T-helper 17 cell (primary cell): ENCODE measurements at regions not wholly inside any gene's neighbourhood (a gene's known extent, or its start where the extent isn't known, plus 50 kb on each side); places are given as distances from the start of the nearest gene placed in this dataset.
A peak's percentile ranks its signal among the peaks of the same experiment; 100 is the strongest.

Experiments used
- ATAC-seq: fragments of 150-1000 bp; cut with Tn5 transposase; 2 replicates; pipeline ENCODE4 v1.10.0; 2021; ENCODE audit warnings: mild to moderate bottlenecking, moderate library complexity
- DNase-seq, 3 donors: peaks; one replicate each; pipeline versions ENCODE4 v3.0.0 to v3.0.0-alpha.2; 2020 to 2021
- H3K9me3 ChIP-seq: one replicate; pipeline ENCODE4 v1.7.0; 2013; ENCODE audit warnings: low read length, mild to moderate bottlenecking; ENCODE audit not compliant: control insufficient read depth, poor library complexity, severe bottlenecking
- H3K27ac Mint-ChIP-seq: one replicate; pipeline ENCODE4 v1.8.0; 2022; ENCODE audit warnings: mild to moderate bottlenecking, moderate library complexity, mixed read lengths
- H3K27me3 Mint-ChIP-seq: one replicate; pipeline ENCODE4 v1.8.0; 2022; ENCODE audit warnings: mixed read lengths
- H3K36me3 Mint-ChIP-seq: one replicate; pipeline ENCODE4 v1.8.0; 2022; ENCODE audit warnings: low read depth, mixed read lengths
- H3K4me1 Mint-ChIP-seq: one replicate; pipeline ENCODE4 v1.8.0; 2022; ENCODE audit warnings: mild to moderate bottlenecking, mixed read lengths
- H3K4me3 Mint-ChIP-seq: one replicate; pipeline ENCODE4 v1.8.0; 2022; ENCODE audit warnings: mild to moderate bottlenecking, moderate library complexity, mixed read lengths

DNA sequence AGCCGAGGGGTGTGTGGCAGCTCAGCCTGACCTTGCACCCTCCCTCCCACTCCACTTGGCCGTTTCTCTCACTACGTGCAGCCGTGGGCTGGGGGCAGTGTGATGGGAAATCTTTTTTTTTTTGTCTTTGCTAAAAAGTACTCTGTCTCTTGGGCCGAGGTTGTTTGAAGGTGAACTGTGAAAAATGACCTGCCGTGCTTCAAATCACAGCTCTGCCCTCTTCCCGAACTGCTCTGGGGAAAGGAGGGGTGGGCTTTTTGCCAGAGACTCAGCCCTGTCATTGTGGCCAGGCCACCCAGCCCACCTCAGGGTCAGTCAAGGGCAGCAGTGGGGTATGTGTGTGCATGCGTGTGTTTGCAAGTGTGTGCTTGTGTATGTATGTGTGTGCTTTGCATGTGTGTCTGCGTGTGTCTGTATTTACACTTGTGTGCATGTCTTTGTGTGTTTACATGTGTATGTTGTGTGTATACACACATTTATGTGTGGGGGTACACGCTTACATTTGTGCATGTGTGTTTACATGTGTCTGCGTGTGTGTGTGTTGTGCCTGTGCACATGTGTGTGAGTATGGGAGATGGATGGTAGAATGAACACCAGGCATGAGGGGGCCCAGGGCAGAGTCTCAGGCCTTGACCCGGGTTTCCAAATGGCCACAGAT is 61.3 kb upstream of the HAAO start:
- H3K4me3 Mint-ChIP-seq = no peak overlapping the region
- no peak overlapping the region for H3K27ac Mint-ChIP-seq
- H3K4me1 Mint-ChIP-seq = peaks cover 8% of the 10 kb centered on the region
- no peaks in the 10 kb centered on the region for H3K36me3 Mint-ChIP-seq
- no peaks in the 10 kb centered on the region for H3K9me3 ChIP-seq
- ATAC-seq = no peak
- no peak for DNase-seq
- no peaks in the 10 kb centered on the region for H3K27me3 Mint-ChIP-seq

DNA sequence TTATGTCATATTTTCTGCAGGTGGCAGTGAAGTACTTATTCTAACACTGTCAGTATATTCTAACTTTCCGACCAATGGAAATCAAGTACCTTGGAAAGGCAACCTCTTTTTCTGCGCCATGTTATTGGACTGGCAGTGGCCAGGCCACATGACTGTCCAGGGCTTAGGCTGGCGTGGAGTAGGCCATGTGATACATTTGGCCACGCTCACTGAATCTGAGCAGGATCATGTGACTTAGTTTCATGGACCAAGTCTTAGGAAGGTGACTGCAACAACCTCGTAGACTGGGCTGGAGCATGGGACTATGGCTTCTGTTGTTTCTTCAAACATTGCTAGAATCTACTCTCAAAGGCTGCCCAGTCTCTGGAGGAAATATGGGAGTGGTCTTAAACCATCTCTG is 60.4 kb upstream of the HAAO start:
- ATAC-seq = no peak
- no peaks in the 10 kb centered on the region for H3K27me3 Mint-ChIP-seq

DNA sequence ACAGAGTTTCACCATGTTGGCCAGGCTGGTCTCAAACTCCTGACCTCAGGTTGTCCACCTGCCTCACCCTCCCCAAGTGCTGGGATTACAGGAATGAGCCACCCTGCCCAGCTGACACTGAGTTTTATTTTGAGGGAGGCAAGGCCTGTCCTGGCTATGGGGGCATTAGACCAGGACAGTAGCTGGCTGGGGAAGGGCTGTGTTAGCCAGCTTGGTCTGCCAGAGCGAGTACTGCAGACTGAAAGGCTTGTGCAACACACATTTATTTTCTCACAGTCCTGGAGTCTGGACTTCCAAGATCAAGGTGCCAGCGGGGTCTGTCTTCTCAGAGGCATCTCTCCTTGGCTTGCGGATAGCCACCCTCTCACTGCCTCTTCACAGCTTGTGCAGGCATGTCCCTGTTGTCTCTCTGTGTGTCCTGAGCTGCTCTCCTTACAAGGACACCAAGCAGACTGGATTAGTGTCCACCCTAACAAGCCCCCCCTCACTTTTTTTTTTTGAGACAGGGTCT is 59.4 kb upstream of the HAAO start:
- Mint-ChIP-seq H3K27ac (no peak overlapping the region), H3K27me3 (peaks cover 5% of the 10 kb centered on the region), H3K36me3 (no peaks in the 10 kb centered on the region), H3K4me1 (peaks cover 8% of the 10 kb centered on the region), H3K4me3 (no peak overlapping the region)
- DNase-seq (no peak), ATAC-seq (no peak)
- H3K9me3 ChIP-seq = no peaks in the 10 kb centered on the region

More for the DNA sequence above, 60.4 kb upstream of the HAAO start:
- no peak for DNase-seq
- H3K9me3 ChIP-seq = no peaks in the 10 kb centered on the region
- H3K4me3 Mint-ChIP-seq = no peak overlapping the region
- peaks cover 8% of the 10 kb centered on the region for H3K4me1 Mint-ChIP-seq
- no peak overlapping the region for H3K27ac Mint-ChIP-seq
- no peaks in the 10 kb centered on the region for H3K36me3 Mint-ChIP-seq

DNA sequence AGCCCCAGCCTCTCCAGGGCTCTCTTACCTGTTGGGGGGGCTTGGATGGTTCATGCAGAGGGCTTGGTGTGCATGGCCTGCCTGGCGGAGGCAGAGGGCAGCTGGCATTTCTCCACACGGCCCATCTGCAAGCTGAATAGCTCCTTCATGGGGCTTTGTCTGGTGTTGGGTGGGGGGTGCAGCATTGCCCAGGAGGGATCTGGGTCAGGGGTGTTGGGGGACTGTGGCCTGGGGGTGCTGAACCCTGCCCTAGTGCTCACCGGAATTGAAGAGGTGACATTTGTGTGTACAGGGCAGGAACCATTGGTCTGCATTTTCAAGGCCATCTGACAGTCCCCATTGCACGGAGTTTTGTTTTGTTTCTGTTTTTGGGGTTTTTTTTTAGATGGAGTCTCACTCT is 58.8 kb upstream of the HAAO start:
- Mint-ChIP-seq H3K36me3 (no peaks in the 10 kb centered on the region), H3K4me1 (peaks cover 8% of the 10 kb centered on the region), H3K27ac (no peak overlapping the region), H3K4me3 (no peak overlapping the region), H3K27me3 (peaks cover 5% of the 10 kb centered on the region)
- DNase-seq (no peak), ATAC-seq (no peak)
- no peaks in the 10 kb centered on the region for H3K9me3 ChIP-seq

DNA sequence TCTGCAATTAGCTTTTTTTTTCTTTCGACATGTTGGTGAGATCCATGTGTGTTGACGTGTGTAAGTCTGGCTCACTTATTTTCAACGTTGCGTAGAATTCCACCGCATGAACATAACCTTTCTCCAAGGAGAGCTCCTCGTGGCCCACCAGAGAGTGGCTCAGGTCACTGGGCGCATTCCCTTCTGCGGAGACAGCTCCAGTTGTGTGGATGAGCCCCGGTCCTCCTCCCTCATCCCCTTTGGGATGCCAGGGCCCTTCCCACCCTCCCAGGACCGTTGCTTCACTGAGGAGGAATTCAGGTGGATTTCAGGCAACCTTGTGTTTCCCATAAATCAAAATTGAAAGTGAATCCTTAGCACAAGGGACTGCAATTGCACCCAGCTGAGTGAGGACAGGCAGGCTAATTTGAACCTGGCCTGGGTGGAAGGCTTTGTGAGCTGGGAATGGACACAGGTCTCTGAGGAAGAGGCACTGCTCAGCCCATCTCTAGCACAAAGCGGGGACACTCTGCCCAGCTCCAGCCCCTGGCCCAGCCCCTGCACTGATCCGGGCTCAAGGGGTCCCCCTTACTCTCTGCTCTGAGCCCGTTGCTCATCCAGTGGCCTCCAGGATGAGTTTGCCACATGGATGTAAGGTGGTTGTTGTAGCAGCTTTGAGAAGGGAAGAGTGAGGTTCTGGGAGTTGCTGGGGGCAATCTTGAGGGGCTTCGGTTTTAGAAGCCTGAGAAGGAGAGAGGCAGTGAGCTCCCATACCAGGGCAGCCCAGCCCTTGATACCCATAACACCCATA is 57.8 kb upstream of the HAAO start:
- ATAC-seq (no peak), DNase-seq (no peak)
- Mint-ChIP-seq H3K4me1 (peaks cover 8% of the 10 kb centered on the region), H3K36me3 (no peaks in the 10 kb centered on the region), H3K27me3 (peaks cover 9% of the 10 kb centered on the region), H3K27ac (no peak overlapping the region), H3K4me3 (no peak overlapping the region)
- H3K9me3 ChIP-seq = no peaks in the 10 kb centered on the region

DNA sequence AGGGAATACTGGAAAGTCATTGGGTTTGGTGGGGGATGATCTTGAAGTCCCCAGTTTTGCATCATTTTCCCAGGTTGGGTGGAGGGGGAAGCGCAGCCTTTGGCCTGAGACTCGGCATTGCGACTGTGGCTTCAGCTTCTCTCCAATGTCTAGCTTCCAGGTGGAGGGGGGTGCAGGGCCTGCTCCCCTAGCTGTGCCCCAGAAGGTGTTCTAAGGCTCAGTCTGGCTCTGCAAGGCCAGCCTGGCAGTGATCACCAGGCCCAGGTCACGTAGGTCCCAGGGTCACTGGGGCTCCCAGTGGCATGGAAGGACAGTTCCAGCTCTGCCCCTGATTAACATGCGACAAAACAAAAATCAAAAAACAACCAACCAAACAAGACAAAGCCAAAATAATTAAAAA is 56.9 kb upstream of the HAAO start:
- ATAC-seq (no peak), DNase-seq (no peak)
- Mint-ChIP-seq H3K27ac (no peak overlapping the region), H3K4me3 (no peak overlapping the region), H3K4me1 (peaks cover 6% of the 10 kb centered on the region), H3K27me3 (peaks cover 15% of the 10 kb centered on the region), H3K36me3 (no peaks in the 10 kb centered on the region)
- H3K9me3 ChIP-seq = no peaks in the 10 kb centered on the region

DNA sequence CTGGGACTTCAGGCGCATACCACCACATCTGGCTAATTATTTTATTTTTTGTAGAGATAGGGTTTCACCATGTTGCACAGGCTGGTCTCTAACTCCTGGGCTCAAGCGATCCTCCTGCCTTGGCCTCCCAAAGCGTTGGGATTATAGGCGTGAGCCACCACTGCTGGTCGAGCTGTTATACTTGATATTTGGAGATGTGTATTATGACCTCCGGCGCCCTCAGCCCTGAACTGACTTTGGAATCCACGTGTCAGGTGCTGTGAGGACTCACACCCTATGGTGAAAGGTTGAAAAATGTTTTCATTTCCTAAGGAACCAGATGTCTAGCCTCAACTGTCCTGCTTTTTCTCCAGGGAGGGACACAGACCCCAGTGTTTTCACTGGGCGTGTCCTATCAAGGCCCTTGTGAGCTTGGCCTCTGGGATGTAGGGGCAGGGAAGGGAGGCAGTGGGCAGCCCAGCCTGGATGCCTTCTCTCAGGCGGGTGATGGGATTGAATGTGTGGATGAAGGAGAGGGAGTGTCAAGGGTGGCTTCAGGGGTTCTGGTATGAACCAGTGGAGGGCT is 56.4 kb upstream of the HAAO start:
- no peaks in the 10 kb centered on the region for H3K9me3 ChIP-seq
- H3K27me3 Mint-ChIP-seq = peaks cover 15% of the 10 kb centered on the region
- ATAC-seq (no peak), DNase-seq (no peak)
- H3K4me3 Mint-ChIP-seq = no peak overlapping the region
- H3K27ac Mint-ChIP-seq = no peak overlapping the region
- H3K36me3 Mint-ChIP-seq = no peaks in the 10 kb centered on the region
- peaks cover 5% of the 10 kb centered on the region for H3K4me1 Mint-ChIP-seq

DNA sequence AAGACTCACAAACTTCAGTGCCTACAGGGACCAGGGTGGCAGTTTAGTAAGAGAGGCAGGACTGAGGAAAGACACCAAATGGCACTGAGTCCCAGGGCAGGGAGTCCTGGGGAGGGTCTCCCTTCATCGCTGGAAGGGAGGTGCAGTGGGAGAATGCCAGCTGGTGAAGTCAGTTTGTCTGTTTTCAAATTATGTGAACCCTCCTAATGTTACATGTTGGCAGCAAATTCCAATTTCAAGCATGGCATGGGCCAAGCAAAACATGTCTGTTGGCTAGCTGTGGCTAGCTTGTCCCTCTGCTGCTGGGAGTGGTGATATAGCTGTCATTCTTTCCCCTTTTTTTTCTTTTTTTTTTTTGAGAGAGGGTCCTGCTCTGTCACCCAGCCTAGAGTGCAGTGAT is 55.9 kb upstream of the HAAO start:
- no peaks in the 10 kb centered on the region for H3K9me3 ChIP-seq
- no peak overlapping the region for H3K4me3 Mint-ChIP-seq
- no peak for DNase-seq
- H3K27ac Mint-ChIP-seq = no peak overlapping the region
- H3K36me3 Mint-ChIP-seq = no peaks in the 10 kb centered on the region
- no peak for ATAC-seq
- H3K4me1 Mint-ChIP-seq = peaks cover 4% of the 10 kb centered on the region
- H3K27me3 Mint-ChIP-seq = peaks cover 15% of the 10 kb centered on the region

DNA sequence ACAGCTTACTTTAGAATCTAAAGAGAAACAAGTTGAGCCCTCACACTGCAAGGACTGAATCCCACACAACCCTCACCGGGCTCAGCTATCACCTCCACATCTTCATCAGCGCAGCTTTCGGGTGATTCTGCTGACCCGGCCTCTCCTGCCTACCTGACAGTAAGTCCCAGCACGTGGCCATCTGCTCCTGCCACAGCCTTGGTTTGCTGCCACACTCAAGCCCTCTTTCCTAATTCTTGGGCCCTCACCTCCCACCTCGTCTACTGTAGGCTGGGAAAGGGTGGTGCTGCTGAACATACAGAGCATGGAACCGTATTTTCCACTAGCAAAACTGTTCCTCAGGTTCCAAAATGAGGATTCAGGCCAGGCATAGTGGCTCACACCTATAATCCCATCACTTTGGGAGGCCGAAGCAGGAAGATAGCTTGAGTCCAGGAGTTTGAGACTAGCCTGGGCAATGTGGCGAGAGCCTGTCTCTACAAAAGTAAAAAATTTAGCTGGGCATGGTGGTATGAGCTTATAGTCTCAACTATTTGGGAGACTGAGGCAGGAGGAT is 55.3 kb upstream of the HAAO start:
- H3K4me3 Mint-ChIP-seq = no peak overlapping the region
- DNase-seq = no peak

DNA sequence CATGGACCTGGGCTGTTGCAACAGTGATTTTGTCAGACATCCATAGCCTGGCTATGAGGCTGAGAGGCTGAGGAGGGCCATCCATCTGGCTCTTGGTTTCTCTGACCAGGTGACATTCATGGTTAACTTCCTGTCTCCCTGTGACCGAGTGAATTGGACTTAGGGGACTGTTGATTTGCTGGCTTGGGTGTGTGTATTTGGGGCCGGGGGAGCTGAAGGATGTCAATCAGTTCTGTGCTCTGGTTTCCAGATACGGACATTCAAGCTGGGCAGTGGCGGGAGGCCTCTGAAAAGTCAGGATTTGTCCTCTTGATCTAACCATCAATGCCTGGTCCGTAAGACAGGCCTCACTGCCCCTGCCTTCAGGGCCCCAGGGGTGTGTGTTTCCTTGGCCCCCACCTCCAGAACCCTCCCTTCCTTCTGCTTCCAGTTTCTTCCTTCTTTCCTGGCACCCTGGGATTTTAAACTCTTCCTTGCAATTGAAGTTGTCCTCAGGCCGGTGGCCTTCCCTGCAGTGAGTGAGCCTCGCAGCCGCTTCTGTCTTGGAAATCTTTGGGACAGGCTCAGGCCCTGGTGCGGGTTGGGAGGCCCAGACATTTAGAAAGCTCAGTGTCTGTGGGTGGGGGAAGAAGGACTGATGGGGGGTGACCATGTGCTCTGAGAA is 54.7 kb upstream of the HAAO start:
- ATAC-seq (no peak), DNase-seq (no peak)
- H3K27ac Mint-ChIP-seq = no peak overlapping the region
- no peaks in the 10 kb centered on the region for H3K4me1 Mint-ChIP-seq
- H3K27me3 Mint-ChIP-seq = peaks cover 15% of the 10 kb centered on the region
- no peaks in the 10 kb centered on the region for H3K9me3 ChIP-seq
- H3K36me3 Mint-ChIP-seq = no peaks in the 10 kb centered on the region
- no peak overlapping the region for H3K4me3 Mint-ChIP-seq

More for the DNA sequence above, 55.3 kb upstream of the HAAO start:
- peaks cover under 1% of the 10 kb centered on the region for H3K4me1 Mint-ChIP-seq
- ATAC-seq = no peak
- H3K27me3 Mint-ChIP-seq = peaks cover 15% of the 10 kb centered on the region
- no peak overlapping the region for H3K27ac Mint-ChIP-seq
- H3K36me3 Mint-ChIP-seq = no peaks in the 10 kb centered on the region
- no peaks in the 10 kb centered on the region for H3K9me3 ChIP-seq

DNA sequence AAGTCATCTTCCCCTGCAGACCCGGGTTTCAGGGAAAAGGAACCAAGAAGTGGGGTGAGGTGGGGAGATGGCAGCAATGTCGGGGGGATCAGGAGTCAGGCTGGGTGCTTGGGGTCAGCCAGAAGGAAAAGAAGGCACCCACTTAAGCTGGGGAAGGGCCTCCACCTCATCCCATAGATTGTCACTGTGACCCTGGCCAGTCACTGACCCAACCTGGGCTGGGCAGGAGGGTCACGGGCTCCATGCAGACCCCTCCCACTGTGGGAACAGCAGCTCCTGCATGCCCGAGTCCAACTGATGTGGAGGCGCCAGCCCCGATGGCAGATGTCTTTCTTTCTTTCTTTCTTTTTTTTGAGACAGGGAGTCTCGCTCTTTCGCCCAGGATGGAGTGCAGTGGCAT is 53.6 kb upstream of the HAAO start:
- Mint-ChIP-seq H3K4me1 (no peaks in the 10 kb centered on the region), H3K27me3 (peaks cover 15% of the 10 kb centered on the region), H3K27ac (no peak overlapping the region), H3K4me3 (no peak overlapping the region), H3K36me3 (no peaks in the 10 kb centered on the region)
- H3K9me3 ChIP-seq = no peaks in the 10 kb centered on the region
- ATAC-seq (no peak), DNase-seq (no peak)

DNA sequence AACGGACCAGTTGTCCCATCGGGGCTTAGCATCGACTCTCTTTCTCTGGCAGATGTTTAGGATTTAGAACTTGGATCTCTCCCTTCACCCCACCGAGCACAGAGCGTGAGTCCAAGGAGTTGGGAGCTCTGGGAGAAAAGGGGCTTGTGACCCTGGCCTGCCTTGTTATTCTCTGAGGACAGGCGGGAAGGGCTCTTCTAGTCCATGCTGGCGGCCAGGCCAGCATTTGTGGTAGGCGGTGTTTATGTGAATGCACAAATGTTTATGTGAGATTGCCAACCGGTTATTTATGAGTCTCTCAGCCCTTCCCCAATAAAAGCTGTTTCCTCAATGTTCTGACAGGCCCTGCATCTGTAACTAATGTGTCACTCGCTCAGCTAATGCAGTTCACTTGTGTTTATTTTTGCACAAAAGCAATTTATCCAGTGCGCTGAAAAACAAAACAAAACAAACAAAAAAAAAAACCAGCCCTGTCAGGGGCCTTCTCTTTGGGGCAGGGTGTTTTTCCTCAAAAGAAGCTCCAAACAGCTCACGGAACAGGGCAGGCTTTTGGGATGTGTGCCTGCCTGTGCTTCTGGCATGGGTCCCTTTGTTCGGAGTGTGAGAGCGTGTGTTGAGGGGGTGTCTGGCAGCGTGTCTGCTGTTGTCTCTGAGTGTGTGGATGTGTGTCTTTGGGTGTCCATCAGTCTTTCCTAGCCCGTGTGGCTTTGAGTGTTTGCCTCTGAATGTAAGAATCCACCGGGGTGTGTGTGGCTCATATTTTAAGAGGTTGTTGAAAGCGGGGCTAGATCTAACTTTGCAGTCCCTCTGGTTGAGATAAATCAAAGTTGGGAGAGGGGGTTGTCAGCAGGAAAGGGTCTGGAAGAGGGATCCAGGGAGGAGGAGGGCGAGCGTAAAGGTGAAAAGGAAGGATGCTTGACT is 52.8 kb upstream of the HAAO start:
- H3K4me1 Mint-ChIP-seq = no peaks in the 10 kb centered on the region

More for the DNA sequence above, 52.8 kb upstream of the HAAO start:
- ATAC-seq (no peak), DNase-seq (no peak)
- Mint-ChIP-seq H3K27me3 (peaks cover 15% of the 10 kb centered on the region), H3K36me3 (no peaks in the 10 kb centered on the region), H3K27ac (peak overlapping the region; percentile 32), H3K4me3 (no peak overlapping the region)
- H3K9me3 ChIP-seq = no peaks in the 10 kb centered on the region
